GM18868 (cell line): ENCODE measurements at regions not wholly inside any gene's neighbourhood (a gene's known extent, or its start where the extent isn't known, plus 50 kb on each side); places are given as distances from the start of the nearest gene placed in this dataset.
"Not testable (repeated sequence)": the region's sequence is repeated elsewhere in the genome, so short reads cannot be mapped to it uniquely, and the experiment has no call there.

Experiments
- ATAC-seq: cut with Tn5 transposase; IDR thresholded peaks from one replicate; pipeline ENCODE4 v1.9.1; 2021; ENCODE audit warnings: mild to moderate bottlenecking, moderate library complexity; ENCODE audit not compliant: unreplicated experiment

- ATAC-seq: no peak
These were observed 367.3 kb upstream of the CASK start for GRCh38 chrX:42290608-42291007.

DNA sequence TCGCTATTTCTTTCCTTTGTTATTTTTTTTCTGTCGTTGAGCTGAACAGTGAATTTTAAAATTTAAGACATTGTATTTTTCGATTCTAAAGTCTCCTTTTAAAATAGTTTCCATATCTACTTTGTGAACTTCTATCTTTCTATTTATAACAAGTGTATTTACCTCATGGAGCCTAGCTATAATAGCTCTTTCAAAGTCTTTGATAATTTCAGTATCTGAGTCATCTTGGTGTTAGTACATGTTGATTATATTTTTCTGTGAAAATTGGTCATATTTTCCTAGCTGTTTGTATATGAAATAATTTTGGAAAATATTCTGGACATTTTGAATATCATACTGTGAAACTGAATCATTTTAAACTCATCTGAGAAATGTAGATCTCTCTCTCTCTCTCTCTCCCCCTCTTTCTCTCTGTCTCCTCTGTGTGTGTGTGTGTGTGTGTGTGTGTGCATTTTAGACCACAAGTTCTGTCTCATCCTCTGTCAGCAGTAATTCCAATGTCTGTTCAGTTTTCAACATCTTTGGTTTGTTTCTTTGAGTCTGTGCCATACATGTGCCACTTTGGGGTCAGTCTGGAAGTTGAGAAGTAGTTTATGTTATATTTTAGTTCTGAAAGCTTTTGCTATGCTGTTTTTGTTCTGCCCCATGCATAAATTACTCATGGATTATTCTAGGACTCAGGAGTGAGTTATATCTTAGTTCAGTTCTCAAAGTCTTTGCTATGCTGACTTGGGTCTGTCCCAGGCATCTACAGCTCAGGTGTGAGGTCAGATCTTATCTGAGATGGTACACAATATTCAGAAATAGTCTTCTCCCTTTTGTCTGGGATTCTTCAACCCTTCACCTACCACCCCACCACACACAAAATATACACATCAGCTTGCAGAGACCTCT lies 366.4 kb upstream of the CASK start:
- ATAC-seq: no peak

- not testable (repeated sequence) for ATAC-seq
These were observed 362.3 kb upstream of the CASK start for GRCh38 chrX:42285681-42286080.

- no peak for ATAC-seq
These were observed 353.8 kb upstream of the CASK start for GRCh38 chrX:42276982-42277690.

DNA sequence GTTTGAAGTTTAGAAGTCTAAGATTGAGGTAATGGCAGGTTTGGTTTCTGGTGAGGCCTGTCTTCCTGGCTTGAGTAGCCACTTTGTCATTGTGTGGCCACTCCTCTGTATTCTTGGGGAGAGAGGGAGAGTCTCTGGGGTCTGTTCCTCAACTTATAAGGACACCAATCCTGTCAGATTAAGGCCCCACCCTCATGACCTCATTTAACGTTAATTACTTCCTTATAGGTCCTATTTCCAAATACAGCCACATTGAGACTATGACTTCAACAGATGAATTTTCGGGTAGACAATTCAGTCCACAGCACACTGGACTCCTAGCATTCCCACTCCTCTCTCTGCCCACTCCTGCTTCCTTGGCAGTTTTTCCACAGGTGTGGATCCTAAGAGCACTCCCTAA lies 350.8 kb upstream of the CASK start:
- ATAC-seq: no peak

- no peak for ATAC-seq
These were observed 350.0 kb upstream of the CASK start for GRCh38 chrX:42273387-42273786.

DNA sequence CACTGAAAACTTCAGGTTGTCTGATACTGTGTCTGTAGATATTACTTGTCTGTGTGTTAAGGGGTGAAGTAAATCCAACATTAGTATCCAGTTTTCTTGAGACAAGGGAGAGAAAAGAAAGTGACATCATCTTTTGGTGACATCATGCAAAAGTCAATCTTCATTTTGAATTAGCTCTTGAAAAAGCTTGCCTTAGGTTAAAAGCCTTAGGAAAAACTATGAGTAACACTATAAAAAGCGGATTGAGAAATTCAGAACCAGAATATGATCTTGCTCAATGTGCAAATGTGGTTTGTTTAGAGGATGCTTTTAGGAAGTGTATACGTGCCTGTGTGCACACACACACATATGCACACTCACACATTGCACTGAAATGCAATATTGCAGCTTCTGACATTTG lies 345.8 kb upstream of the CASK start:
- no peak for ATAC-seq

DNA sequence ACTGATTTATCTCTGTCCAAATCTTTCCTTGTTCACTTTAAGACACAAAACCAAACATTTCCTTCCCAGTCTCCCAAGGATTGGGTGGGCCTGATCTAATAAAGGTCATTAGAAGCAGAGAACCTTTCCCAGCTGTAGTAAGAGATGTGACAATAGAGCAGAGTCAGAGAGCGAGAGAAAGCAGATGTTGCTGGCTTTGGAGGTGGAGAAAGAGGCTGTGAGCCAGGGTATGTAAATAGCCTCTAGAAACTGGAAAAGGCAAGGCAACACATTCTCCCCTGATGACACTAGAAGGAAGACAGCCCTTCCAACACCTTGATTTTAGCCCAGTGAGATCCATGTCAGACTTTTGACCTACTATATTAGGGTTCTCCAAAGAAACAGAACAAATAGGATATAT lies 337.5 kb upstream of the CASK start:
- no peak for ATAC-seq

- no peak for ATAC-seq
These were observed 324.9 kb upstream of the CASK start for GRCh38 chrX:42248226-42248625.

DNA sequence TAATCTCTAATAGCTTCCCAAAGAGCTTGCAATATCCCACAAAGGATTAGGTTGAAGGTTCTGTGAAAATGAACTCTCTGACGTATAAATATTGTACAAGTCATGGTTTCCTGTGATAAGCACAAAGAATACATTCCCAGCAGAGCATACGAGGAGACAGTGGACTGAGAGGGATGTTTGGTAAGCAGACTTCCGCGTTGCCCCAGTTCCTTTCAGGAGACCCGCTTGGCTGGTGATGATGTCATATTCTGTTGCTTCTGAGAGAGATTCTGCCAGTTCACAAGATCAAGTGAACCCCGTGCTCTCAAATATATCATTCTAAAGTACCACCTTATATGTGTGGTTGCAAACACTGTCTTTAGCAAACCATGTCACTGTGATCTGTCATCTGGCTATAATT lies 323.9 kb upstream of the CASK start:
- ATAC-seq: no peak

GRCh38 chrX:42246814-42247213 lies 323.5 kb upstream of the CASK start:
- no peak for ATAC-seq

- no peak for ATAC-seq
These were observed 318.6 kb upstream of the CASK start for GRCh38 chrX:42242004-42242403.

DNA sequence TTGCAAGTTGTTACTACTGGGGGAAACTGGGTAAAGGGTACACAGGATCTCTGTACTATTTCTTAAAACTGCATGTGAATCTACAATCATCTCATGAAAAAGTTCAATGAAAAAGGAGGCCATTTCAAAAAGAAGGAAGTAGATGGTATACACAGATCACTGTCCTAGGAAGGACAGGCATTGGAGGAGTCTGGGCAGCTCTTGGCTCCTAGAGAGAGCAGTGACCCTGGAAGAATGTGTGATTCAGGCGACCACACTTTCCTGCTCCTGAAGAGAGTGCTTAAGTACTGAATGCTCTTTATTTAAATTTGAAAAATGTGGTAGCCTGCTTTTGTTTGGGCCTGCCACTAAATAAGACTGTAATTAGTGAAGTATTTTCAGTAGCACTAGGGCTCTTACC lies 318.1 kb upstream of the CASK start:
- no peak for ATAC-seq

- no peak for ATAC-seq
These were observed 314.6 kb upstream of the CASK start for GRCh38 chrX:42237956-42238355.

DNA sequence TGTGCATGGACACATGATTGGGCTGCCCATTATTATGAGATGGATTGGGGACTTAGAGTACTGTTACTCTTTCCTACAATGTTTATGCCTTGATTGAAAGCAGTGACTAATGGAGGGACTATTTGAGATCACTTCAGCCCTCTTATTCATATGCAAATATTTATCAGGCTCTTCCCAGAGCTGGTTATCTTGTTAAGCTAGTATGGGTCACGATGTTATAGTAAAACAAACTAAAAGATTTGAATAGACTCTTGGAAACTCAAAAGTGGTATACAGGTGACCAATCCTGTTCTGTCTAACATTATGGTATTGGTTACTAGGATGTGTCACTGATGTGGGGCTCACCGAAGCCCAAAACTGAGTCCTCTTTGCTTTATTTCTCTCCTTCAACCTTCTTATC lies 306.2 kb upstream of the CASK start:
- ATAC-seq: no peak

DNA sequence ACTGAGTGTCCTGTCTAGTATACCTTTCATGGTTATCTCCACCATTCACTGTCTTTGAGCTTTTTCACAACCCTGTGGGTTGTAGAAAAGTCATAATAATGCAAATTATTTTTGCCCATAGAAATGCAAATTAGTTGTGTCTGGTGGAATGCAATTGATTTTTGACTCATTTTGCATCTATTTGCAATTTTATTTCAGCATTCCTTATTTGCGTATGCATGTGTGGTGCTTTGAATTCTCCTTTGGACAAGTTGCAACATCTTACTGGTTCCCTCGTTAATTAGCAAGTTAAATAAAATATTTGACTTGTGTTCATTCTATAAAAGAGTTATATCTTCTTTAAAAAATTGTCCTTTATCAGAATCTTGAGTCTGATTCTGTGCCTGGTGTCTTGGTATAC lies 297.3 kb upstream of the CASK start:
- no peak for ATAC-seq

DNA sequence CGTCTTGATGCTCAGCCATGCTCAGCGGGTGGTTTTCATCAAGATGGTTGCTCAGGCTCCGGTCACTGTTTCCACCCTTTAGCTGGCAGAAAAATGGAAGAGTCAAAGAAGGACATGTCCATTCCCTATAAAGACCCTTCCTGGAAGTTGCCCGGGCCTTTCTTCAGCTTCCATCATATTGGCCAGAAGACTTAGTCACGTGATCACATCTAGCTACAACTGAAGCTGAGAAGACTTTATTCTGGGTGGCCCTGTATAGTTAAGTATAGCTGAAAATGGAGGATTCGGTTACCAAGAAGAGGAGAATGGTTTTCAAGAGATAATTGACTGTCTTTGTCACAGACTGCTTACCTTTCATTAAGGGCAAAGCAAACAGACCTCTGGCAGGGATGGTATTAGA lies 296.7 kb upstream of the CASK start:
- ATAC-seq: no peak

DNA sequence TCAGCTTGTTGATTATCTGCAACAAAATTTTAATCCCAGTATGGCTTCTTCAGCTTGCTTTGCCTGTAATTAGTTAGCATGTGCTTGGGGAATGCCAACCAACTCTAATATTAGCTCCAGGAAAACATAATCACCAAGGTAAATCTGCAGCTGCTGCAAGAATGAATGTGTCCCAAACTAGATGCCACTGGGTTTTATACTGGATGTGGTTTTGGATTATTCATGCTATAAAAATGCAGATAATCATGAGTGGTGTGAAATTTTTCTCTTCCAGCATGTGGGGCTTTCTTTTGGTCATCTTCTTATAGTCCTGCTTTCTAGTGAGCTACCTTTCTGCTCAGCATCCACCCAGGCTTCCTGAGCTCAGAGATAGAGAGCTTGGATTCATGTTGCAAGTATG lies 295.9 kb upstream of the CASK start:
- ATAC-seq: no peak

GRCh38 chrX:42195506-42195905 lies 272.2 kb upstream of the CASK start:
- ATAC-seq: no peak

- ATAC-seq: no peak
These were observed 266.2 kb upstream of the CASK start for GRCh38 chrX:42189576-42189975.

DNA sequence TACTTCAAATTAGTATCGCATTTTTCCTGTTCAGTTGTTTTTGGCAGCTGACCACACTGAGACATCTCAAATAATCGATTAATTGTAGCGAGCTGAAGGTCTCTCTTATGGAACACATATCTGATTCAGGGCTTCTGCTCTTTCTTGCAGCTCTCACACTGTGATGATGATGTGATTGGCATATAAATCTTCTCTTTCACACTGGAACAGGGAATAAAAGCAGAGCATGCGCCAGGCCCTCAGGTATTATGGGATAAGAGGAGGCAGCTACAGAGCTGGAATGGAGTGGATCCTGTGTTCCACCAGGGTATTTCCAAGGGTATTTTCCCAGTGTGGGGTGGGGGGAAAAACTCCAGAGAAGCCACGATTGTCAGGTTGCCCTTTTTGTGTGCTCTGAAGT lies 265.4 kb upstream of the CASK start:
- ATAC-seq: no peak

DNA sequence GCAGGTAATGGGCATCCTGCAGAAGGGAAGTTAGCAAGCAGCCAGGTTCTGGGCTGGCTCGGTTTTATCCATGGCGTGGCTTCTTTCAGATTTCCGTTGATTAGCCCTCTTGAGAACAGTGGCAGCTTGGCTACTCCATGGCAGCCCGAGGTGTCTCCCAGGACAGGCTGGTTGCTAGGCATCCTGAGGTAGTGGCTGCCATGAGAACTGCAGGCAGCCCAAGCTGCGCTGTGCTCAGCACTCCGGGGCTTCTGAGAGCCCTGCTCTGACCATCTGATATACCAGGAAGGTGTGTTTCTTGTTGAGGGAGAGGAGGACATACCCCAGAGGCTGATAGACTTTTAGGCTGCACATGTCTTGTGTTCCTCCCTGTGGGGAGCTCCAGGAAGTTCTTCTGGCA lies 253.4 kb upstream of the CASK start:
- ATAC-seq: no peak
